OCI-LY1 (cell line): ENCODE measurements at regions not wholly inside any gene's neighbourhood (a gene's known extent, or its start where the extent isn't known, plus 50 kb on each side); places are given as distances from the start of the nearest gene placed in this dataset.

Source experiments
- H2AFZ ChIP-seq: fragments of 200-600 bp; sonication (generic), shearing (Covaris generic); 2 replicates; pipeline ENCODE4 v1.6.0; 2014; ENCODE audit warnings: antibody characterized with exemption, mild to moderate bottlenecking, low read length
- H3F3A ChIP-seq: fragments of 200-600 bp; sonication (generic), shearing (Covaris generic); 2 replicates; pipeline ENCODE4 v1.6.0; 2014; ENCODE audit warnings: mild to moderate bottlenecking, antibody characterized with exemption, low read length, moderate library complexity; ENCODE audit not compliant: insufficient read depth
- H3K27ac ChIP-seq: fragments of 200-600 bp; sonication (generic); 2 replicates; pipeline ENCODE4 v1.5.1; 2014; ENCODE audit warnings: low read length, mixed run types, mild to moderate bottlenecking, low read depth; ENCODE audit not compliant: poor library complexity, severe bottlenecking
- H3K27me3 ChIP-seq: fragments of 200-600 bp; sonication (generic); 2 replicates; pipeline ENCODE4 v1.6.0; 2014; ENCODE audit warnings: antibody characterized with exemption, mild to moderate bottlenecking, low read length, moderate library complexity; ENCODE audit not compliant: insufficient read depth
- H3K36me3 ChIP-seq: fragments of 200-600 bp; sonication (generic); 2 replicates; pipeline ENCODE4 v1.6.1; 2014; ENCODE audit warnings: mild to moderate bottlenecking, antibody characterized with exemption, low read length, moderate library complexity, mixed read lengths; ENCODE audit not compliant: insufficient read depth
- H3K4me1 ChIP-seq: fragments of 200-600 bp; sonication (generic); 2 replicates; pipeline ENCODE4 v1.5.1; 2014; ENCODE audit warnings: mild to moderate bottlenecking, low read length, moderate library complexity; ENCODE audit not compliant: insufficient read depth, severe bottlenecking
- H3K4me2 ChIP-seq: fragments of 200-600 bp; sonication (generic), shearing (Covaris generic); 2 replicates; pipeline ENCODE4 v1.6.1; 2014; ENCODE audit warnings: low read length
- H3K4me3 ChIP-seq: fragments of 200-600 bp; sonication (generic); 2 replicates; pipeline ENCODE4 v1.5.1; 2014; ENCODE audit warnings: low read length, low read depth, mild to moderate bottlenecking, mixed read lengths; ENCODE audit not compliant: poor library complexity, severe bottlenecking
- H3K79me2 ChIP-seq: fragments of 200-600 bp; shearing (Covaris generic); 2 replicates; pipeline ENCODE4 v1.6.1; 2016; ENCODE audit warnings: mixed run types, low read length, mixed read lengths; ENCODE audit not compliant: insufficient read depth
- H3K9ac ChIP-seq: fragments of 200-600 bp; sonication (generic), shearing (Covaris generic); 2 replicates; pipeline ENCODE4 v1.6.1; 2014; ENCODE audit warnings: mild to moderate bottlenecking, low read length, mixed read lengths
- H3K9me2 ChIP-seq: fragments of 200-600 bp; sonication (generic), shearing (Covaris generic); 2 replicates; pipeline ENCODE4 v1.6.1; 2014; ENCODE audit warnings: low read depth, mild to moderate bottlenecking, low read length, mixed read lengths
- H3K9me3 ChIP-seq: fragments of 200-600 bp; shearing (Covaris generic); 2 replicates; pipeline ENCODE4 v1.6.1; 2014; ENCODE audit warnings: low read length, mixed read lengths
- H4K20me1 ChIP-seq: fragments of 200-600 bp; sonication (generic), shearing (Covaris generic); 2 replicates; pipeline ENCODE4 v1.6.0; 2016; ENCODE audit warnings: mild to moderate bottlenecking, low read length; ENCODE audit not compliant: insufficient read depth
- EZH2 ChIP-seq: fragments of 200-600 bp; sonication (generic), shearing (Covaris generic); IDR thresholded peaks from 2 replicates; pipeline ENCODE4 v1.8.0; 2017; ENCODE audit warnings: borderline replicate concordance, mixed run types, mild to moderate bottlenecking, antibody characterized with exemption, low read length, moderate library complexity, mixed read lengths
- TF ChIP-seq, protein P1 (sequence below): fragments of 200-600 bp; sonication (generic), shearing (Covaris generic); IDR thresholded peaks from 2 replicates; pipeline ENCODE4 v1.5.1; 2017; ENCODE audit warnings: mild to moderate bottlenecking, antibody characterized with exemption, low read length, moderate library complexity, mixed read lengths

DNA sequence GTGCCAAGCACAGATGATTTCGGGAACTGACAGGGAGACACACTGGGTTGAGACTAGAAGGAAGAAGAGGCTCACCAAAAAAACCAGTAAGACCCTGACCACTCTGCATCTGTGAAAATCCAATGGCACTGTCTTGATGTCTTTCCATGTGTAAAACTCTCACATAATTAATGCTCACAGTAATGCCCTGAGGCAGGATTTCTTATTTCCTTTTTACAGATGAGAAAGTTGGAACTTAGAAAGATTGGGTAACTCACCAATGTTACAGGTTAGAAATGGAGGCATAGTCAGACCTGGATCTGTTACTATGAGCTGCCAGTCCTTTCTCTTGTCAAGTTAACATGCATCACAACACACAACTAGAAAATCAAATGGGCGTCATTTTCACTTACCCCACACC is 151.0 kb upstream of the MCHR2 start:
- Histone ChIP-seq H3F3A (no peaks in the 10 kb centered on the region), H4K20me1 (no peaks in the 10 kb centered on the region), H3K27me3 (no peaks in the 10 kb centered on the region), H3K9ac (no peak overlapping the region), H3K36me3 (no peaks in the 10 kb centered on the region), H3K4me3 (no peak overlapping the region), H3K4me2 (no peak overlapping the region), H3K27ac (no peak overlapping the region), H3K9me3 (no peaks in the 10 kb centered on the region), H3K9me2 (no peaks in the 10 kb centered on the region), H2AFZ (no peak overlapping the region), H3K4me1 (no peaks in the 10 kb centered on the region), H3K79me2 (no peaks in the 10 kb centered on the region)
- TF ChIP-seq EZH2 = no peak
- TF ChIP-seq, protein P1, sequence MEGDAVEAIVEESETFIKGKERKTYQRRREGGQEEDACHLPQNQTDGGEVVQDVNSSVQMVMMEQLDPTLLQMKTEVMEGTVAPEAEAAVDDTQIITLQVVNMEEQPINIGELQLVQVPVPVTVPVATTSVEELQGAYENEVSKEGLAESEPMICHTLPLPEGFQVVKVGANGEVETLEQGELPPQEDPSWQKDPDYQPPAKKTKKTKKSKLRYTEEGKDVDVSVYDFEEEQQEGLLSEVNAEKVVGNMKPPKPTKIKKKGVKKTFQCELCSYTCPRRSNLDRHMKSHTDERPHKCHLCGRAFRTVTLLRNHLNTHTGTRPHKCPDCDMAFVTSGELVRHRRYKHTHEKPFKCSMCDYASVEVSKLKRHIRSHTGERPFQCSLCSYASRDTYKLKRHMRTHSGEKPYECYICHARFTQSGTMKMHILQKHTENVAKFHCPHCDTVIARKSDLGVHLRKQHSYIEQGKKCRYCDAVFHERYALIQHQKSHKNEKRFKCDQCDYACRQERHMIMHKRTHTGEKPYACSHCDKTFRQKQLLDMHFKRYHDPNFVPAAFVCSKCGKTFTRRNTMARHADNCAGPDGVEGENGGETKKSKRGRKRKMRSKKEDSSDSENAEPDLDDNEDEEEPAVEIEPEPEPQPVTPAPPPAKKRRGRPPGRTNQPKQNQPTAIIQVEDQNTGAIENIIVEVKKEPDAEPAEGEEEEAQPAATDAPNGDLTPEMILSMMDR = no peak

DNA sequence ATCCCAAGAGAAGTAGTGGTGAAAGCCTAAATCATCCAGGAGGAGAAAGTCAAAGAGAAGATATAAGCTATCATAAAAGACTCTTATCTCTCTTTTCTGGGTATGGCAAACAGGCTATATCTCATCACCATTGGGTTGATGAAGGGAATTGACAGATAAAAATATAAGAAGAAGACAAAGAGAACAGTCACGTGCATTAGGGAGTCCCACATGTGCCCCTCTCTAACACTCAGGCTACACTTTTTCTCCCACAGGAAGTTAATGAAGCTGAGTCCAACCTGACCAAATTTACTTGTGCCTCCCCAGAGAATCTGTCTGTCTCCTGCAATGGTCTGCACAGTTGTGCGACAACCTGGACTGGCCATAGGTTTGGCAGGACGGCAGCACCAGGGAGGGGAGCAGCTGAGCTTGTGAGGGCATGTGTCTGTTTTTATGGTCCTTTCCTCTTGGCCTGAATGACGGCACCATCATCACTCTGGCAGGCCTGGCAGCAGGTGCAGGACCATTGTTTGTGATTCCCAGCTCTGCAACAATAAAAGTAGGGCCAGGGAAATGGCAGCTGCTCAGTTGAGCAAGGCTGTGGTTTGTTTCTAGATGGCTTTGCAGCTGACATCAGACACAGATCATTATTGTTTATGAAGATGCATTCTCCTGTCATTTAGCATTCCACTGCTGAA is 144.5 kb upstream of the MCHR2 start:
- Histone ChIP-seq H3K4me3 (no peak overlapping the region), H3K9me3 (no peaks in the 10 kb centered on the region), H3K4me1 (no peaks in the 10 kb centered on the region), H3K27me3 (no peaks in the 10 kb centered on the region), H3K4me2 (no peak overlapping the region), H3K27ac (no peak overlapping the region), H2AFZ (no peak overlapping the region), H3K9ac (no peak overlapping the region), H3K36me3 (no peaks in the 10 kb centered on the region), H4K20me1 (no peaks in the 10 kb centered on the region), H3F3A (no peaks in the 10 kb centered on the region), H3K79me2 (no peaks in the 10 kb centered on the region), H3K9me2 (no peaks in the 10 kb centered on the region)
- TF ChIP-seq, protein P1 = no peak
- TF ChIP-seq EZH2 = no peak

DNA sequence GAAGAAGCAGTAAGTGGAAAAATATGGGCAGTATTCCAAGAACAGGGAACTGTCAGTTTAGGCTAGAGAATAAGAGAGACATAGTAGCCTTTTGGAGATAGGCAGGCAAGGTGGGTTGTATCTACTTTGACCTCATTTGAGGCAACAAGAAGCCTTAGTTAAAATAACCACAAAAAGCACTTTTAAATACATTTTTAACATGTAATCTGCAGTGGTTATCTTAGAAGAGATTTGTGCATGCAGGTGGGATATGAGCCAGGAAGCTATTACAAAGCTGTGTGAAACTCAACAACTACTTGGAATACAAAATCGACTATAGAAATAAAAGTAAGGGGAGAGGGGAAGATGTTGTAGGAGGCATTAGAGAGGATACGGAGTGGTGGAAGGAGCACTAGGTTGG is 143.7 kb upstream of the MCHR2 start:
- H3K79me2 ChIP-seq = no peaks in the 10 kb centered on the region
- H2AFZ ChIP-seq = no peak overlapping the region
- no peaks in the 10 kb centered on the region for H3K4me1 ChIP-seq
- no peaks in the 10 kb centered on the region for H3K9me2 ChIP-seq
- H3K9me3 ChIP-seq = no peaks in the 10 kb centered on the region
- H3K9ac ChIP-seq = no peak overlapping the region
- H3K4me2 ChIP-seq = no peak overlapping the region
- no peak for TF ChIP-seq EZH2
- TF ChIP-seq, protein P1 = no peak
- H3K36me3 ChIP-seq = no peaks in the 10 kb centered on the region
- no peaks in the 10 kb centered on the region for H3K27me3 ChIP-seq
- no peaks in the 10 kb centered on the region for H3F3A ChIP-seq
- H3K4me3 ChIP-seq = no peak overlapping the region
- no peaks in the 10 kb centered on the region for H4K20me1 ChIP-seq
- H3K27ac ChIP-seq = no peak overlapping the region
